ENCODE measurements at regions not wholly inside any gene's neighbourhood (a gene's known extent, or its start where the extent isn't known, plus 50 kb on each side); places are given as distances from the start of the nearest gene placed in this dataset.

DNA sequence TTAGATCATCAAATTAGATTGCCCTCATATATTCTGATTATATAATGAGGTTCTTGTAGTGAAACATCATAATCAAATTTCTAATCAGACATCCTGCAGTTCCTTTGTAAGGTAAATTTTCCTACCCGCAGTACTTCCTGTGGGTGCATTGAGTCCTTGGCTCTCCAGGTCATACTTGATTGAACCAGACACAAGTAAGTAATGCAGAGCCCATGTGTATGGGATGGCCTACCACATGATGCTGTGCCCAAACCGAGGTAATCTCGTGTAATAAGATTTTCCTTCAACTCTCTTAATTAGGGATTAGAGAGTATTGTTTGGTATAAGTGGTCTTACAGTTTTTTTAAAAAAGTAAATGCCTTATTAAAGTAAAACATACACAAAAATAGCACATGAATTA is 1841.8 kb downstream of the PCDH7 start:
- no peak for DNase-seq (ENCODE audit: low read depth)
- no peak overlapping the region for H3K4me3 ChIP-seq (ENCODE audit: low read depth, low read length)

- no peak overlapping the region for H3K4me3 ChIP-seq (ENCODE audit: low read depth, low read length)
- no peak for DNase-seq (ENCODE audit: low read depth)
Observed at GRCh38 chr4:32564626-32565025, 1844.5 kb downstream of the PCDH7 start.

GRCh38 chr4:32569861-32570260 is 1849.7 kb downstream of the PCDH7 start:
- DNase-seq (ENCODE audit: low read depth), result no peak
- no peak overlapping the region for H3K4me3 ChIP-seq (ENCODE audit: low read depth, low read length)

DNA sequence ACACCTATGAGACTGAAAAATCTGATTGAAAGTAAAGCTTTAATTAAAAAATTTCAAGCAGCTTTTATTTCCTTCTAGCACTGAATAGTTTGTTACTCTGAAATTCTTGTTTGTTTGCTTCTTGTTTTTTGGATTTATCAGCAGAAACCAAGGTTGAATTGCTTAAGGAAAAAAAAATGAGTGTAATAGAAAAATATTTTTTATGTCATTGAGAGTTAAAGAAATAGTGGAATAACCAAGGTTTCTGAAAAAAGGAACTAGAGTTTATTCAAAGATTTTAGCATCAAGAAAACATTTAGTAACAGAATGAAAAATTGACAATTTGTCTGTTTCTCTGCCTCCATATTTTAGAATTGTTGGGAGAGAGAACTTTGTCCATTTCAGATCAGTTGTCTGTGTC is 1852.2 kb downstream of the PCDH7 start:
- DNase-seq (ENCODE audit: low read depth), result no peak
- no peak overlapping the region for H3K4me3 ChIP-seq (ENCODE audit: low read depth, low read length)

DNA sequence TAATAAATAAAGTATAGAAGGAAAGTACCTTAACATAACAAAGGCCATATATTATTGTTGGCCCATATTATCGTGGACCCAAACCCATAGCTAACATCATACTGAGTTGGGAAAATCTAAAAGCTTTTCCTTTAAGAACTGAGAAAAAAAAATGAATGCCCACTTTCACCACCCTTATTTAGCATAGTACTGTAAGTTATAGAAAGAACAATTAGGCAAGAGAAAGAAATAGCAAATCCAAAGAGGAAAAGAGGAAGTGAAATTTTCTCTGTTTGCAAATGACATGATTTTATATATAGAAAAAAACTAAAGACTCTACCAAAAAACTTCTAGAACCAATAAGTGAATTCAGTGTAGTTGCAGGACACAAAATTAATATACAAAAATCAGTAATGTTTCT is 1854.6 kb downstream of the PCDH7 start:
- no peak overlapping the region for H3K4me3 ChIP-seq (ENCODE audit: low read depth, low read length)
- no peak for DNase-seq (ENCODE audit: low read depth)

DNA sequence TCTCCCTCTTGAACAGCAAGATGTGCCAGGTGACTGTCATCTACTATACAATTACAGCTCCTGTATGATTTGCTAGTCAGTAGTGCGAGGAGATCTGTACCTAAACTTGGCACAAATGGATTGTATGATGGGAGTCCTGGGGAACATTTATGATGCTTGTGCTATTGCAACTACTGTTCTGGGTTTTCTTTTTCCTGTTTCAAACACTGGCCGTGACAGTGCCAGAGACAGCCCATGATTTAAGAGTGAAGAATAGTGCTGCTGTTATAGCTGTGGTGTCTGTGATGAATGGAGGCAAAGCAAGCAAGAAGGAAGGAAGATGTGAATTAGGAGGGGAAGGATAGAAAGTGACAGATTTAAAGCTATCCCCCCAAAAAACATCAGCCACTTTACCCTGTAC is 1868.9 kb downstream of the PCDH7 start:
- H3K4me3 ChIP-seq (ENCODE audit: low read depth, low read length), result no peak overlapping the region
- no peak for DNase-seq (ENCODE audit: low read depth)

DNA sequence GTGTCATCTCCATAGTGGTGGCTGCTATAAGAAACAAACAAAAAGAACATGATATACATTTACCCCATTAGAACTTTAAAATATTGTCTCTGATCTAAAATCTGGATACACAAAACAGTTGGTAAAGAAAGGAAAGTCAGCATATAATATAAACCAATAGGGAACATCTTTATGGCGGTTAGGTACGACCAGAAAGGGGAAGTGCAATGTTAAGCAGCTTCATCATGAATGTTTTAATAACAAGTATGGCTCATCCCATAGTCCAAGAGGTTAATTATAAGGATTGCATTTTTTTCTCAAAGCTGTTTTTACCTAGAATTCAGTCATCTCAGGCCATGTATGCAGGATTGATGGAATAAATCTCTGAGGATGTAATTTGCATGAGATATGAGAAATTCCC is 1869.7 kb downstream of the PCDH7 start:
- no peak overlapping the region for H3K4me3 ChIP-seq (ENCODE audit: low read depth, low read length)
- no peak for DNase-seq (ENCODE audit: low read depth)

GRCh38 chr4:32597354-32597753 is 1877.2 kb downstream of the PCDH7 start:
- no peak overlapping the region for H3K4me3 ChIP-seq (ENCODE audit: low read depth, low read length)
- DNase-seq (ENCODE audit: low read depth), result no peak

DNA sequence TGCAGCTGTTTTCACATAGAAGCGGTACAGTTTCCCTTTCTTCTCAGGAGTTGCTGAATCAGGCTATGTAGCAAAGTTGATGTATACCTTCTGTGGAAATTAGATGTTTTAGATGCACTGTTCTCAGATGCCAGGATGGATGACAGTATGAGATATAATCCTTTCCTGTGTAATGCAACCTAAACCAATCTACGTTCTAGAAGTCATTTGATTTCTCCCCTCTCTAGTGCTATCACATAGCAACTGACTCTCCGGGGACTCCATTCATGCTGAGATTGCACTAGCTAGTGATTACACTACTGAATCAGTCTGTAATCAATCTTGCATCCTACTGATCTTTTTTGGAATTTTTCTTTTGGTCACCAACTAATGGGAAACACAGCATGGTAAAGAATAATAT is 1881.7 kb downstream of the PCDH7 start:
- no peak for DNase-seq (ENCODE audit: low read depth)
- H3K4me3 ChIP-seq (ENCODE audit: low read depth, low read length), result no peak overlapping the region

GRCh38 chr4:32607978-32608377 is 1887.8 kb downstream of the PCDH7 start:
- no peak for DNase-seq (ENCODE audit: low read depth)
- H3K4me3 ChIP-seq (ENCODE audit: low read depth, low read length), result no peak overlapping the region

- DNase-seq (ENCODE audit: low read depth), result peak; percentile 2
- no peak overlapping the region for H3K4me3 ChIP-seq (ENCODE audit: low read depth, low read length)
Observed at GRCh38 chr4:32624943-32625603, 1904.9 kb downstream of the PCDH7 start.

DNA sequence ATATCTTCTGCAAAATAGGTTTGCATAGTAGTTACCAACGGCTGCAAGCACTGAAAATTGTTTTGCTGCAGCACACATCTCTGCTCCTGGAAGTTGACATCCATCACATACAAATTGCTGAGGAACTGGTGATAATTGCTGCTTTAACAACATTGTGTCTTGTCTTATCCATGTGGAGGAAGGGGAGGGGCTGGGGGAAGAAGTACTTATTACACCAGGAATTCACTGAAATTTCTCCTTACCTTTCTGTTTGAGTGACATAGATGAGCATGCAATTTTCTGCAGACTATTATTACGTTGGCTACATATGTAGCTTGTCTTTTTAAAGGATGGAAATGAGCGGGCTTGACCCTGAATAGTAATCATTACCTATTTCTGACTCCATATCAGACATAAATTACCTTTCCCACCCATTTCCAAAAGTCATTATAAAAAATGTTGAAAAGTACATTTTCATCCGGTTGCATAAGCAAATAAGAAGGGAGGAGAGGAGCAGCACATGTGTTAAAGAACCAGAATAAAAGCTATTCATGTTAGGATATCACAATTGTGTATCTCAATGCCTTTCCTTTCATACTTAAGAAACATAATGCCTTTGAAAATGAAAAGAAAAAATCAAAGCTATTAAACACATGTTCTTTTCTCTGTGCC is 1905.6 kb downstream of the PCDH7 start:
- H3K4me3 ChIP-seq (ENCODE audit: low read depth, low read length), result no peak overlapping the region
- no peak for DNase-seq (ENCODE audit: low read depth)

DNA sequence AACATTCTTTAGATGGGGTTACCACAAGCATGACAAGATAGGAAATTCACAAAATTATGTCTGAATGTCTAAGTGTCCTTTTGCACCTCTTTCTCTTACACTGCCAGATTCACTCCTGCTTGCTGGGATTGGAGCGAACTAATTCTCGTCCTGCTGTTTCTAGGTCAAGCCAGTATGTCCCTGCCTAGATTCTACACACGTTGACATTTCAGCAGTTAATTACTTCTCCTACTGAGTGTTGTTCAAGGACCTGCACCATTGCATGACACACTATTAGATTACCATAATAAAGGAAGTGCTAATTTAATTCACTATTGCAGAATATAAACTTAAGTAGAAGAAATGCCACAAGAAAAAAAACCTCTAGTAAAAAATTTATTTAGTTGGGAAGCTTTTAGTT is 1911.7 kb downstream of the PCDH7 start:
- DNase-seq (ENCODE audit: low read depth), result no peak
- H3K4me3 ChIP-seq (ENCODE audit: low read depth, low read length), result no peak overlapping the region

- H3K4me3 ChIP-seq (ENCODE audit: low read depth, low read length), result no peak overlapping the region
- DNase-seq (ENCODE audit: low read depth), result no peak
Observed at GRCh38 chr4:32633421-32633820, 1913.3 kb downstream of the PCDH7 start.

GRCh38 chr4:32645653-32646052 is 1925.5 kb downstream of the PCDH7 start:
- DNase-seq (ENCODE audit: low read depth), result no peak
- H3K4me3 ChIP-seq (ENCODE audit: low read depth, low read length), result no peak overlapping the region

- DNase-seq (ENCODE audit: low read depth), result no peak
- no peak overlapping the region for H3K4me3 ChIP-seq (ENCODE audit: low read depth, low read length)
Observed at GRCh38 chr4:32658019-32658418, 1937.8 kb downstream of the PCDH7 start.

DNA sequence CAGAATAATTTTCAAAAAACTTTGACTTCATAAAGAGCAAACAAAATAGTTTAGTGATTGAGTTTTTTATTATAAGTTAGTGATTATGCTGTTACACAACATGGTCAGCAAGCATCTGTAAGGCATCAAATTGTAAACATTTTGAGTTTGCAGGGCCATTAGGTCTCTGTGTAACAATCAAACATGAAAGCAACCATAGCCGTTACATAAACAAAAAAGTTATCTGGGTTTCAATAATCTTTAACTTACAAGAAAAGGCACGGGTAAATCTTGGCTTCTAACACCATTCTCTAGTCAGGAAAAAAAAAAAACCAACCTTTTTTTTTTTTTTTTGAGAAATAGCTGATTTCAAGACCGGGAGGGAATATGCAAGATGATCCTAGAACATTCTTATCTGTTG is 1941.1 kb downstream of the PCDH7 start:
- H3K4me3 ChIP-seq (ENCODE audit: low read depth, low read length), result no peak overlapping the region
- DNase-seq (ENCODE audit: low read depth), result no peak

GRCh38 chr4:32662803-32663202 is 1942.6 kb downstream of the PCDH7 start:
- DNase-seq (ENCODE audit: low read depth), result no peak
- no peak overlapping the region for H3K4me3 ChIP-seq (ENCODE audit: low read depth, low read length)

- H3K4me3 ChIP-seq (ENCODE audit: low read depth, low read length), result no peak overlapping the region
- DNase-seq (ENCODE audit: low read depth), result no peak
Observed at GRCh38 chr4:32672359-32672758, 1952.2 kb downstream of the PCDH7 start.

- H3K4me3 ChIP-seq (ENCODE audit: low read depth, low read length), result no peak overlapping the region
- no peak for DNase-seq (ENCODE audit: low read depth)
Observed at GRCh38 chr4:32680946-32681345, 1960.8 kb downstream of the PCDH7 start.

DNA sequence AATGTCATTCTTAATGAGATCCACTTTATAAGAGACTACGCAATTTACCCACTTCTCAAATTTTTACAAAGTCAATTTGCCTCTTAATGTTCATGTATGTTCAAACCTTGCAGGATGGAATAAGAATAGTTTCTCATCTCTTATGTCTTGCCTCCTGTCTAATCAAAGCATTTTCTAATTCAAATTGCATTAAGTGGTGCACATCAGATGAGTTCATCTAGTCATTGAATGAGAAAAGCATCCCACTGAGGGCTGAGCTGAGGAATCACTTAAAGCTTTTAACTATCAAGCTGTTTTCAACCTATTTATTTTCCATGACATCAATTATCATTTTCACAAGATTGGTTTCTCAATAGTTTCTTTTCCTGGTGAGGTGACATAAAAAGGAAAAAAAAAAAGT is 1964.0 kb downstream of the PCDH7 start:
- DNase-seq (ENCODE audit: low read depth), result no peak
- no peak overlapping the region for H3K4me3 ChIP-seq (ENCODE audit: low read depth, low read length)
